HL-60 (cell line): ENCODE measurements at regions not wholly inside any gene's neighbourhood (a gene's known extent, or its start where the extent isn't known, plus 50 kb on each side); places are given as distances from the start of the nearest gene placed in this dataset.

Experiments
- DNase-seq, 2 experiments: peaks; one replicate each; pipeline ENCODE4 v3.0.0-alpha.2; 2010 to 2020; ENCODE audit warnings: low read depth in 1 of 2, low spot score in 1 of 2
- H3K27ac ChIP-seq: fragments of 250-450 bp; sonication (Bioruptor Pico); replicated peaks from 2 replicates; pipeline ENCODE4 v1.5.1; 2020; ENCODE audit warnings: mild to moderate bottlenecking, moderate library complexity
- H3K27me3 ChIP-seq: fragments of 250-450 bp; sonication (Bioruptor Pico); 2 replicates; pipeline ENCODE4 v1.5.1; 2021; ENCODE audit warnings: mild to moderate bottlenecking, moderate library complexity; ENCODE audit not compliant: insufficient read depth, poor library complexity, severe bottlenecking
- H3K4me3 ChIP-seq: replicated peaks from 2 replicates; pipeline ENCODE4 v1.5.1; 2011; ENCODE audit warnings: mild to moderate bottlenecking, control low read depth, low read length; ENCODE audit not compliant: insufficient read depth
- GABPA ChIP-seq: IDR thresholded peaks from 2 replicates; pipeline ENCODE4 v1.6.1; 2012; ENCODE audit warnings: low read depth
- POLR2AphosphoS5 ChIP-seq: IDR thresholded peaks from 2 replicates; pipeline ENCODE4 v1.6.1; 2012; ENCODE audit warnings: low read depth
- SPI1 ChIP-seq: IDR thresholded peaks from 2 replicates; pipeline ENCODE4 v1.6.1; 2012; ENCODE audit warnings: low read depth, mild to moderate bottlenecking, borderline replicate concordance
- TF ChIP-seq, protein P1 (sequence below): IDR thresholded peaks from one replicate; pipeline ENCODE4 v1.5.1; 2011; ENCODE audit warnings: low read length, control low read depth, inconsistent platforms; ENCODE audit not compliant: insufficient read depth
- TF ChIP-seq, protein P2 (sequence below): IDR thresholded peaks from 2 replicates; pipeline ENCODE4 v1.6.1; 2012; ENCODE audit warnings: low read depth; ENCODE audit not compliant: insufficient replicate concordance

DNA sequence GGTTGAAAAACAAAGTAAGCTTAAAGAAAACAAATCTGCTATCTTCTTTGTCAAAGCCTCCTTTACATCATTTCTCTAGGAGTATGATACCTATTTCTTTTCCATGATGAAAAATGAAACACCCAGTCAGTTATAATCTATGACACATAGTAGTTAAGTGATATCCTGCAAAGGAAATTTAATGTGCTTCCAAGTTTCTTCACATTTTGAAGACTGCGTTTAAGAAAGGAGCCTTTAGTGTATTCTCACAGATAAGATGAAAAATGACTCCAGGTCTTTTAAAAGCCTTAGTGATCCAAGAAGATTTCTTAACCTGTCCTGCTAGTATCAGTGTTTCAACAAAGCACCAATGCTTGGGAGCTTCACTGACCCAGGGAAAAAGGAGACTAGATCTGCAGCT, 356.7 kb downstream of the CCDC85A start:
- H3K27ac ChIP-seq = no peak overlapping the region
- no peak overlapping the region for H3K4me3 ChIP-seq
- no peak for DNase-seq
- no peaks in the 10 kb centered on the region for H3K27me3 ChIP-seq
- TF ChIP-seq POLR2AphosphoS5 = no peak

DNA sequence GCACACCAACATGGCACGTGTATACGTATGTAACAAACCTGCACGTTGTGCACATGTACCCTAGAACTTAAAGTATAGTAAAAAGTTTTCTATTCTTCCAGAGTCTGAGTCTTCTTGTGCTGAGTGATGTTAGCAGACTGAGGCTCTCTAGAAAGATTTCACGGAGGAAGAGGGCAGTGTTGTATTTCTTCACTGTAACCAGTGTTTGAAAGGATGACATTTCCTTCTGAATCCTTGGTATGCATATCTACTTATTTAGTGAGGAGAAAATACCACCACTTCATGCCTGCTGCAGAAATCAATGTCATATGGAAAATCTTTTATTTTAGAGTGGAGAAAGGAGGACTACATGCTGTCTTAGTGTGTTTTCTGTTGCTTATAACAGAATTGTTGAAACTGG, 357.1 kb downstream of the CCDC85A start:
- no peak for TF ChIP-seq GABPA
- TF ChIP-seq, protein P1, sequence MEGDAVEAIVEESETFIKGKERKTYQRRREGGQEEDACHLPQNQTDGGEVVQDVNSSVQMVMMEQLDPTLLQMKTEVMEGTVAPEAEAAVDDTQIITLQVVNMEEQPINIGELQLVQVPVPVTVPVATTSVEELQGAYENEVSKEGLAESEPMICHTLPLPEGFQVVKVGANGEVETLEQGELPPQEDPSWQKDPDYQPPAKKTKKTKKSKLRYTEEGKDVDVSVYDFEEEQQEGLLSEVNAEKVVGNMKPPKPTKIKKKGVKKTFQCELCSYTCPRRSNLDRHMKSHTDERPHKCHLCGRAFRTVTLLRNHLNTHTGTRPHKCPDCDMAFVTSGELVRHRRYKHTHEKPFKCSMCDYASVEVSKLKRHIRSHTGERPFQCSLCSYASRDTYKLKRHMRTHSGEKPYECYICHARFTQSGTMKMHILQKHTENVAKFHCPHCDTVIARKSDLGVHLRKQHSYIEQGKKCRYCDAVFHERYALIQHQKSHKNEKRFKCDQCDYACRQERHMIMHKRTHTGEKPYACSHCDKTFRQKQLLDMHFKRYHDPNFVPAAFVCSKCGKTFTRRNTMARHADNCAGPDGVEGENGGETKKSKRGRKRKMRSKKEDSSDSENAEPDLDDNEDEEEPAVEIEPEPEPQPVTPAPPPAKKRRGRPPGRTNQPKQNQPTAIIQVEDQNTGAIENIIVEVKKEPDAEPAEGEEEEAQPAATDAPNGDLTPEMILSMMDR = no peak
- TF ChIP-seq SPI1 = no peak
- no peak for TF ChIP-seq POLR2AphosphoS5
- TF ChIP-seq, protein P2, sequence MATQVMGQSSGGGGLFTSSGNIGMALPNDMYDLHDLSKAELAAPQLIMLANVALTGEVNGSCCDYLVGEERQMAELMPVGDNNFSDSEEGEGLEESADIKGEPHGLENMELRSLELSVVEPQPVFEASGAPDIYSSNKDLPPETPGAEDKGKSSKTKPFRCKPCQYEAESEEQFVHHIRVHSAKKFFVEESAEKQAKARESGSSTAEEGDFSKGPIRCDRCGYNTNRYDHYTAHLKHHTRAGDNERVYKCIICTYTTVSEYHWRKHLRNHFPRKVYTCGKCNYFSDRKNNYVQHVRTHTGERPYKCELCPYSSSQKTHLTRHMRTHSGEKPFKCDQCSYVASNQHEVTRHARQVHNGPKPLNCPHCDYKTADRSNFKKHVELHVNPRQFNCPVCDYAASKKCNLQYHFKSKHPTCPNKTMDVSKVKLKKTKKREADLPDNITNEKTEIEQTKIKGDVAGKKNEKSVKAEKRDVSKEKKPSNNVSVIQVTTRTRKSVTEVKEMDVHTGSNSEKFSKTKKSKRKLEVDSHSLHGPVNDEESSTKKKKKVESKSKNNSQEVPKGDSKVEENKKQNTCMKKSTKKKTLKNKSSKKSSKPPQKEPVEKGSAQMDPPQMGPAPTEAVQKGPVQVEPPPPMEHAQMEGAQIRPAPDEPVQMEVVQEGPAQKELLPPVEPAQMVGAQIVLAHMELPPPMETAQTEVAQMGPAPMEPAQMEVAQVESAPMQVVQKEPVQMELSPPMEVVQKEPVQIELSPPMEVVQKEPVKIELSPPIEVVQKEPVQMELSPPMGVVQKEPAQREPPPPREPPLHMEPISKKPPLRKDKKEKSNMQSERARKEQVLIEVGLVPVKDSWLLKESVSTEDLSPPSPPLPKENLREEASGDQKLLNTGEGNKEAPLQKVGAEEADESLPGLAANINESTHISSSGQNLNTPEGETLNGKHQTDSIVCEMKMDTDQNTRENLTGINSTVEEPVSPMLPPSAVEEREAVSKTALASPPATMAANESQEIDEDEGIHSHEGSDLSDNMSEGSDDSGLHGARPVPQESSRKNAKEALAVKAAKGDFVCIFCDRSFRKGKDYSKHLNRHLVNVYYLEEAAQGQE = no peak
- H3K4me3 ChIP-seq = no peak overlapping the region
- H3K27ac ChIP-seq = no peak overlapping the region
- DNase-seq = no peak
- H3K27me3 ChIP-seq = no peaks in the 10 kb centered on the region

DNA sequence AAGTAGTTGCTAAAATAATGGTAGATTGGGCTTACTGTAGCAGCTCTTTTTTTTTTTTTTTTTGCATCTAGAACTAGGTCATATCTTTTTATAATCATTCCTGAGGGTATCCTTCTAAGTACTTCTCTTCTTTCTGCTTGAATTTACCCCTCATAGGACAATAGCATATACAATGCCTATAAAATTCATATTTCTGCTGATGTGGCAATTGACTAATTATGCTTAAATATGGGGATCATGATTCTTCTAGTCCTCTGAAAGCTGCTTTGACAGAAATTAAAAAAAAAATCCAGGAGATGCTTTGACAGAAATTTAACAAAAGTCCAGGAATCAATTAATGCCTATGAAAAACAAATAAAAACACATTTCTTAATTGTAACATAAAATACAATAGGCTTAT, 358.4 kb downstream of the CCDC85A start:
- TF ChIP-seq SPI1 (no peak), GABPA (no peak), POLR2AphosphoS5 (no peak)
- TF ChIP-seq, protein P2 = no peak
- TF ChIP-seq, protein P1 = no peak
- Histone ChIP-seq H3K4me3 (no peak overlapping the region), H3K27ac (no peak overlapping the region)

DNA sequence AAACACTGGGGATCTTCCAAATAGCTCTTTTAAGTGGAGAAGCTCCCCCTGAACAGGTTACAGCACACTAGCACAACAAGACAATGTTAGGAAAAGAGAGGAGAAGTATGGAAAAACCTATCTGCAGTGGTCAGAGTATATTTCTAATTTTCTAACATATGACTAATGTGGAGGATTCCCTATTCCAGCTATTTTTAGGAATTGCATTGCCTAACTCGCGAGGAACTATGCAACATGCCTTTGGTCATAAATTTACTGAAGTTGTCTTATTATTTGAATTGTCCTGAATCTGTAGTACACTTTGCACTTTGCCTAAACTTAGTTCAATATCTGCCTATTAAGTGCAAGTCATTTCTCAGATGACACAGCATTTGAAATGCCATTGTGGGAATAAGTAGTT, 381.4 kb downstream of the CCDC85A start:
- DNase-seq = no peak
- H3K27me3 ChIP-seq = no peaks in the 10 kb centered on the region
- H3K27ac ChIP-seq = no peak overlapping the region
- TF ChIP-seq, protein P2 = no peak
- TF ChIP-seq POLR2AphosphoS5 = no peak
- H3K4me3 ChIP-seq = no peak overlapping the region

More for the DNA sequence above, 358.4 kb downstream of the CCDC85A start:
- no peaks in the 10 kb centered on the region for H3K27me3 ChIP-seq
- DNase-seq = no peak
